Esophagus muscularis mucosa (tissue), 4 donors: ENCODE measurements at regions not wholly inside any gene's neighbourhood (a gene's known extent, or its start where the extent isn't known, plus 50 kb on each side); places are given as distances from the start of the nearest gene placed in this dataset.

Source experiments
- CTCF ChIP-seq, 3 experiments: fragments of 200-600 bp in 2 of 3; fragments of 450-650 bp in 1 of 3; sonication (generic) in 2 of 3; IDR thresholded peaks; one replicate each; pipeline ENCODE4 v1.5.1; 2017 to 2019; ENCODE audit warnings: antibody characterized with exemption in 3 of 3, mild to moderate bottlenecking in 2 of 3, moderate library complexity in 1 of 3
- EP300 ChIP-seq: sonication (generic); formaldehyde crosslinking; IDR thresholded peaks from one replicate; pipeline ENCODE4 v1.6.1; 2017; ENCODE audit warnings: antibody characterized with exemption
- POLR2A ChIP-seq: fragments of 450-650 bp; IDR thresholded peaks from one replicate; pipeline ENCODE4 v1.6.1; 2017; ENCODE audit warnings: antibody characterized with exemption, moderate library complexity, mild to moderate bottlenecking, low read depth
- POLR2AphosphoS5 ChIP-seq, 2 donors: sonication (generic); formaldehyde crosslinking; IDR thresholded peaks; one replicate each; pipeline ENCODE4 v1.6.1; 2017; ENCODE audit warnings: antibody characterized with exemption in 2 of 2

- TF ChIP-seq CTCF (IDR thresholded peaks at IDR 0.05): no peak
- no peak for TF ChIP-seq POLR2AphosphoS5 (IDR thresholded peaks at IDR 0.05)
- TF ChIP-seq EP300: no peak
- TF ChIP-seq POLR2A: no peak
Observed at GRCh38 chr11:81857386-81857785, 876.3 kb downstream of the FAM181B start.
